SK-N-MC (cell line): ENCODE measurements at regions not wholly inside any gene's neighbourhood (a gene's known extent, or its start where the extent isn't known, plus 50 kb on each side); places are given as distances from the start of the nearest gene placed in this dataset.

ENCODE experiments used
- EZH2 ChIP-seq: fragments of 200-600 bp; sonication (generic); IDR thresholded peaks from one replicate; pipeline ENCODE4 v1.6.1; 2017; ENCODE audit warnings: antibody characterized with exemption
- FOXP2 ChIP-seq: optimal IDR thresholded peaks from 2 replicates; pipeline ENCODE3; 2011; ENCODE audit warnings: mild to moderate bottlenecking, moderate library complexity; ENCODE audit not compliant: insufficient read depth; ENCODE audit errors: extremely low read length, control extremely low read depth

- TF ChIP-seq EZH2 (no peak), FOXP2 (no peak)
Observed at GRCh38 chr11:38153985-38154384, 1555.9 kb upstream of the RAG2 start.
